Neural cell (in vitro differentiated cells): ENCODE measurements at regions not wholly inside any gene's neighbourhood (a gene's known extent, or its start where the extent isn't known, plus 50 kb on each side); places are given as distances from the start of the nearest gene placed in this dataset.

Experiments used
- H2AFZ ChIP-seq: fragments of 200-600, 300-800 bp; sonication (generic), shearing (Covaris generic); 2 replicates; pipeline ENCODE4 v1.6.0; 2014; ENCODE audit warnings: low read depth, mild to moderate bottlenecking, antibody characterized with exemption, low read length, moderate library complexity
- H3F3A ChIP-seq: fragments of 200-600 bp; shearing (Covaris generic); 2 replicates; pipeline ENCODE4 v1.6.1; 2016; ENCODE audit warnings: mild to moderate bottlenecking, moderate library complexity, mixed read lengths, antibody characterized with exemption, low read length; ENCODE audit not compliant: insufficient read depth, poor library complexity, severe bottlenecking
- H3K27ac ChIP-seq: fragments of 200-600, 300-800 bp; sonication (generic), shearing (Covaris generic); 2 replicates; pipeline ENCODE4 v1.5.1; 2014; ENCODE audit warnings: mild to moderate bottlenecking, low read length, moderate library complexity
- H3K27me3 ChIP-seq: fragments of 300-800, 200-600 bp; sonication (generic), shearing (Covaris generic); 2 replicates; pipeline ENCODE4 v1.6.0; 2014; ENCODE audit warnings: mild to moderate bottlenecking, low read depth, low read length, moderate library complexity; ENCODE audit not compliant: insufficient read depth
- H3K36me3 ChIP-seq: fragments of 300-800, 200-600 bp; sonication (generic), shearing (Covaris generic); 2 replicates; pipeline ENCODE4 v1.5.1; 2014; ENCODE audit warnings: mild to moderate bottlenecking, antibody characterized with exemption, low read length, moderate library complexity; ENCODE audit not compliant: insufficient read depth
- H3K4me2 ChIP-seq: fragments of 300-800, 200-600 bp; sonication (generic), shearing (Covaris generic); 2 replicates; pipeline ENCODE4 v1.6.0; 2014; ENCODE audit warnings: mild to moderate bottlenecking, low read length
- H3K4me3 ChIP-seq: fragments of 300-800, 200-600 bp; sonication (generic), shearing (Covaris generic); 2 replicates; pipeline ENCODE4 v1.5.1; 2014; ENCODE audit warnings: mild to moderate bottlenecking, low read length, moderate library complexity
- H3K79me2 ChIP-seq: fragments of 200-600 bp; shearing (Covaris generic); replicated peaks from 2 replicates; pipeline ENCODE4 v1.6.0; 2014; ENCODE audit warnings: mild to moderate bottlenecking, low read length, moderate library complexity; ENCODE audit not compliant: insufficient read depth
- H3K9ac ChIP-seq: fragments of 300-800, 200-600 bp; sonication (generic), shearing (Covaris generic); 2 replicates; pipeline ENCODE4 v1.6.1; 2016; ENCODE audit warnings: mild to moderate bottlenecking, low read length, mixed read lengths
- H3K9me2 ChIP-seq: fragments of 200-600 bp; shearing (Covaris generic); 2 replicates; pipeline ENCODE4 v1.6.1; 2016; ENCODE audit warnings: mild to moderate bottlenecking, low read length, mixed read lengths; ENCODE audit not compliant: insufficient read depth
- H3K9me3 ChIP-seq: fragments of 200-600, 300-800 bp; sonication (generic), shearing (Covaris generic); 2 replicates; pipeline ENCODE4 v1.6.1; 2016; ENCODE audit warnings: mild to moderate bottlenecking, mixed run types, low read length, moderate library complexity, mixed read lengths
- H4K20me1 ChIP-seq: fragments of 200-600 bp; shearing (Covaris generic); 2 replicates; pipeline ENCODE4 v1.6.1; 2016; ENCODE audit warnings: mild to moderate bottlenecking, mixed run types; ENCODE audit not compliant: insufficient read depth
- EP300 ChIP-seq: fragments of 450-650 bp; conservative IDR thresholded peaks from 2 replicates; pipeline ENCODE4 v1.6.1; 2014; ENCODE audit warnings: antibody characterized with exemption, mild to moderate bottlenecking, moderate library complexity; ENCODE audit not compliant: poor library complexity, severe bottlenecking
- EZH2 ChIP-seq: fragments of 200-600, 300-800 bp; shearing (Covaris generic), sonication (generic); IDR thresholded peaks from 2 replicates; pipeline ENCODE4 v1.6.1; 2014; ENCODE audit warnings: antibody characterized with exemption, low read length, borderline replicate concordance, mild to moderate bottlenecking; ENCODE audit not compliant: insufficient read depth, poor library complexity, severe bottlenecking
- MXI1 ChIP-seq: fragments of 450-650 bp; conservative IDR thresholded peaks from 2 replicates; pipeline ENCODE4 v1.6.1; 2014; ENCODE audit warnings: antibody characterized with exemption, mild to moderate bottlenecking; ENCODE audit not compliant: poor library complexity, severe bottlenecking
- POLR2AphosphoS5 ChIP-seq: IDR thresholded peaks from 2 replicates; pipeline ENCODE4 v1.6.1; 2012
- RAD21 ChIP-seq: fragments of 450-650 bp; conservative IDR thresholded peaks from 2 replicates; pipeline ENCODE4 v1.6.1; 2014; ENCODE audit warnings: antibody characterized with exemption, mild to moderate bottlenecking, moderate library complexity
- SMC3 ChIP-seq: fragments of 450-650 bp; conservative IDR thresholded peaks from 2 replicates; pipeline ENCODE4 v1.6.1; 2014; ENCODE audit warnings: antibody characterized with exemption, mild to moderate bottlenecking, moderate library complexity; ENCODE audit not compliant: poor library complexity
- TAF1 ChIP-seq: IDR thresholded peaks from 2 replicates; pipeline ENCODE4 v1.6.1; 2012; ENCODE audit warnings: low read depth
- TF ChIP-seq, protein P1 (sequence below): fragments of 450-650 bp; IDR thresholded peaks from 2 replicates; pipeline ENCODE4 v1.5.1; 2014; ENCODE audit warnings: antibody characterized with exemption, mild to moderate bottlenecking, moderate library complexity; ENCODE audit not compliant: poor library complexity, severe bottlenecking
- TF ChIP-seq, protein P2 (sequence below): IDR thresholded peaks from 2 replicates; pipeline ENCODE4 v1.6.1; 2012; ENCODE audit warnings: borderline replicate concordance

DNA sequence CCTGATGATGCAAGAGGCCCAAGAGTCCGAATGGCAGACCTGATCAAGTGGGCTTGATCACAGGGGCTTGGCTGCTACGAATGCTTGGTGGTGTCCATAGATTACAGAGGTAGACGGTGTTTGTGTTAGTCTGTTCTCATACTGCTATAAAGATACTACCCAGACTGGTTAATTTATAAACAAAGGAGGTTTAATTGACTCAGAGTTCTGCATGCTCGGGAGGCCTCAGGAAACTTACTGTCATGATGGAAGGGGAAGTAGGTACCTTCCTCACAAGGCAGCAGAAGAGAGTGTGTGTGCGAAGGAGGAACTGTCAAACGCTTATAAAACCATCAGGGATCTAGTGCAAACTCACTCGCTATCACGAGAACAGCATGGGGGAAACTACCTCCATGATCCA lies 268.9 kb upstream of the KLF6 start:
- Histone ChIP-seq H3F3A (no peaks in the 10 kb centered on the region), H3K27me3 (no peaks in the 10 kb centered on the region), H3K4me3 (no peak overlapping the region), H2AFZ (no peak overlapping the region), H3K36me3 (no peaks in the 10 kb centered on the region), H3K79me2 (no peaks in the 10 kb centered on the region), H3K27ac (no peak overlapping the region), H3K9me2 (no peaks in the 10 kb centered on the region), H3K9ac (no peak overlapping the region), H3K4me2 (no peak overlapping the region), H3K9me3 (no peaks in the 10 kb centered on the region), H4K20me1 (no peaks in the 10 kb centered on the region)
- TF ChIP-seq SMC3 (no peak), MXI1 (no peak), EP300 (no peak), EZH2 (no peak), POLR2AphosphoS5 (no peak), RAD21 (no peak), TAF1 (no peak)
- TF ChIP-seq, protein P1, sequence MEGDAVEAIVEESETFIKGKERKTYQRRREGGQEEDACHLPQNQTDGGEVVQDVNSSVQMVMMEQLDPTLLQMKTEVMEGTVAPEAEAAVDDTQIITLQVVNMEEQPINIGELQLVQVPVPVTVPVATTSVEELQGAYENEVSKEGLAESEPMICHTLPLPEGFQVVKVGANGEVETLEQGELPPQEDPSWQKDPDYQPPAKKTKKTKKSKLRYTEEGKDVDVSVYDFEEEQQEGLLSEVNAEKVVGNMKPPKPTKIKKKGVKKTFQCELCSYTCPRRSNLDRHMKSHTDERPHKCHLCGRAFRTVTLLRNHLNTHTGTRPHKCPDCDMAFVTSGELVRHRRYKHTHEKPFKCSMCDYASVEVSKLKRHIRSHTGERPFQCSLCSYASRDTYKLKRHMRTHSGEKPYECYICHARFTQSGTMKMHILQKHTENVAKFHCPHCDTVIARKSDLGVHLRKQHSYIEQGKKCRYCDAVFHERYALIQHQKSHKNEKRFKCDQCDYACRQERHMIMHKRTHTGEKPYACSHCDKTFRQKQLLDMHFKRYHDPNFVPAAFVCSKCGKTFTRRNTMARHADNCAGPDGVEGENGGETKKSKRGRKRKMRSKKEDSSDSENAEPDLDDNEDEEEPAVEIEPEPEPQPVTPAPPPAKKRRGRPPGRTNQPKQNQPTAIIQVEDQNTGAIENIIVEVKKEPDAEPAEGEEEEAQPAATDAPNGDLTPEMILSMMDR, result no peak
- TF ChIP-seq, protein P2, sequence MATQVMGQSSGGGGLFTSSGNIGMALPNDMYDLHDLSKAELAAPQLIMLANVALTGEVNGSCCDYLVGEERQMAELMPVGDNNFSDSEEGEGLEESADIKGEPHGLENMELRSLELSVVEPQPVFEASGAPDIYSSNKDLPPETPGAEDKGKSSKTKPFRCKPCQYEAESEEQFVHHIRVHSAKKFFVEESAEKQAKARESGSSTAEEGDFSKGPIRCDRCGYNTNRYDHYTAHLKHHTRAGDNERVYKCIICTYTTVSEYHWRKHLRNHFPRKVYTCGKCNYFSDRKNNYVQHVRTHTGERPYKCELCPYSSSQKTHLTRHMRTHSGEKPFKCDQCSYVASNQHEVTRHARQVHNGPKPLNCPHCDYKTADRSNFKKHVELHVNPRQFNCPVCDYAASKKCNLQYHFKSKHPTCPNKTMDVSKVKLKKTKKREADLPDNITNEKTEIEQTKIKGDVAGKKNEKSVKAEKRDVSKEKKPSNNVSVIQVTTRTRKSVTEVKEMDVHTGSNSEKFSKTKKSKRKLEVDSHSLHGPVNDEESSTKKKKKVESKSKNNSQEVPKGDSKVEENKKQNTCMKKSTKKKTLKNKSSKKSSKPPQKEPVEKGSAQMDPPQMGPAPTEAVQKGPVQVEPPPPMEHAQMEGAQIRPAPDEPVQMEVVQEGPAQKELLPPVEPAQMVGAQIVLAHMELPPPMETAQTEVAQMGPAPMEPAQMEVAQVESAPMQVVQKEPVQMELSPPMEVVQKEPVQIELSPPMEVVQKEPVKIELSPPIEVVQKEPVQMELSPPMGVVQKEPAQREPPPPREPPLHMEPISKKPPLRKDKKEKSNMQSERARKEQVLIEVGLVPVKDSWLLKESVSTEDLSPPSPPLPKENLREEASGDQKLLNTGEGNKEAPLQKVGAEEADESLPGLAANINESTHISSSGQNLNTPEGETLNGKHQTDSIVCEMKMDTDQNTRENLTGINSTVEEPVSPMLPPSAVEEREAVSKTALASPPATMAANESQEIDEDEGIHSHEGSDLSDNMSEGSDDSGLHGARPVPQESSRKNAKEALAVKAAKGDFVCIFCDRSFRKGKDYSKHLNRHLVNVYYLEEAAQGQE, result no peak

DNA sequence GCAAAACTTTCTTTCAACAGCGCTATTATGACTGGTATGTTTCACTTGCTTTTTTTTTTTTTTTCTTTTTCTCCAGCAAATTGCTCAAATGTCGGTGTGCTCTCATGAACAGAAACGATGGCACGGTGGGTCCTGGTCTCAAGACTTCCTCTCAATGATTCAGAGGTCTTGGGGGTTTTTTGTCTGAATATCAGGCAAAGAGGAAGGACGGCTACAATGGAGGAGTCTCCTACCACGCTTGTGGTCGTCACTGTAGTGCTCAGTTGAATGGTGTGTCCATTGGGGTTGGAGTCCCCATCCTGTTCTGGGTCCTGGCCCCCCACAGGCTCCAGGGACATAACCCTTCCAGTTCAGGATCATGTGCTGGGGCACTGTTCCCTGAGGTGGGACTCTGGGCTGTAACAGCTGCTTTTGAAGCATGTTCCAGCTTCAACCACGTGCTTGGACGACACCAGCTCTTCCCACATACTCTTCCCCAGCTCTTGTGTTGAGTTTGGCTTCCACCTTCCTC lies 266.7 kb upstream of the KLF6 start:
- no peak overlapping the region for H3K4me3 ChIP-seq
- H3K4me2 ChIP-seq, result no peak overlapping the region
- H3F3A ChIP-seq, result no peaks in the 10 kb centered on the region
- H3K9me2 ChIP-seq, result no peaks in the 10 kb centered on the region
- H3K27ac ChIP-seq, result no peak overlapping the region
- no peaks in the 10 kb centered on the region for H3K27me3 ChIP-seq
- H2AFZ ChIP-seq, result no peak overlapping the region
- no peaks in the 10 kb centered on the region for H4K20me1 ChIP-seq
- no peaks in the 10 kb centered on the region for H3K36me3 ChIP-seq
- TF ChIP-seq SMC3 (no peak), TAF1 (no peak), EP300 (no peak), POLR2AphosphoS5 (no peak), RAD21 (no peak), MXI1 (no peak), EZH2 (no peak)
- TF ChIP-seq, protein P2, result no peak
- TF ChIP-seq, protein P1, result no peak
- no peaks in the 10 kb centered on the region for H3K9me3 ChIP-seq
- no peaks in the 10 kb centered on the region for H3K79me2 ChIP-seq
- H3K9ac ChIP-seq, result no peak overlapping the region
